Neural cell (in vitro differentiated cells): ENCODE measurements at regions not wholly inside any gene's neighbourhood (a gene's known extent, or its start where the extent isn't known, plus 50 kb on each side); places are given as distances from the start of the nearest gene placed in this dataset.
A peak's percentile ranks its signal among the peaks of the same experiment; 100 is the strongest.

Experiments used
- H2AFZ ChIP-seq: fragments of 200-600, 300-800 bp; sonication (generic), shearing (Covaris generic); 2 replicates; pipeline ENCODE4 v1.6.0; 2014; ENCODE audit warnings: low read depth, mild to moderate bottlenecking, antibody characterized with exemption, low read length, moderate library complexity
- H3F3A ChIP-seq: fragments of 200-600 bp; shearing (Covaris generic); 2 replicates; pipeline ENCODE4 v1.6.1; 2016; ENCODE audit warnings: mild to moderate bottlenecking, moderate library complexity, mixed read lengths, antibody characterized with exemption, low read length; ENCODE audit not compliant: insufficient read depth, poor library complexity, severe bottlenecking
- H3K27ac ChIP-seq: fragments of 200-600, 300-800 bp; sonication (generic), shearing (Covaris generic); 2 replicates; pipeline ENCODE4 v1.5.1; 2014; ENCODE audit warnings: mild to moderate bottlenecking, low read length, moderate library complexity
- H3K27me3 ChIP-seq: fragments of 300-800, 200-600 bp; sonication (generic), shearing (Covaris generic); 2 replicates; pipeline ENCODE4 v1.6.0; 2014; ENCODE audit warnings: mild to moderate bottlenecking, low read depth, low read length, moderate library complexity; ENCODE audit not compliant: insufficient read depth
- H3K36me3 ChIP-seq: fragments of 300-800, 200-600 bp; sonication (generic), shearing (Covaris generic); 2 replicates; pipeline ENCODE4 v1.5.1; 2014; ENCODE audit warnings: mild to moderate bottlenecking, antibody characterized with exemption, low read length, moderate library complexity; ENCODE audit not compliant: insufficient read depth
- H3K4me2 ChIP-seq: fragments of 300-800, 200-600 bp; sonication (generic), shearing (Covaris generic); 2 replicates; pipeline ENCODE4 v1.6.0; 2014; ENCODE audit warnings: mild to moderate bottlenecking, low read length
- H3K4me3 ChIP-seq: fragments of 300-800, 200-600 bp; sonication (generic), shearing (Covaris generic); 2 replicates; pipeline ENCODE4 v1.5.1; 2014; ENCODE audit warnings: mild to moderate bottlenecking, low read length, moderate library complexity
- H3K79me2 ChIP-seq: fragments of 200-600 bp; shearing (Covaris generic); replicated peaks from 2 replicates; pipeline ENCODE4 v1.6.0; 2014; ENCODE audit warnings: mild to moderate bottlenecking, low read length, moderate library complexity; ENCODE audit not compliant: insufficient read depth
- H3K9ac ChIP-seq: fragments of 300-800, 200-600 bp; sonication (generic), shearing (Covaris generic); 2 replicates; pipeline ENCODE4 v1.6.1; 2016; ENCODE audit warnings: mild to moderate bottlenecking, low read length, mixed read lengths
- H3K9me2 ChIP-seq: fragments of 200-600 bp; shearing (Covaris generic); 2 replicates; pipeline ENCODE4 v1.6.1; 2016; ENCODE audit warnings: mild to moderate bottlenecking, low read length, mixed read lengths; ENCODE audit not compliant: insufficient read depth
- H3K9me3 ChIP-seq: fragments of 200-600, 300-800 bp; sonication (generic), shearing (Covaris generic); 2 replicates; pipeline ENCODE4 v1.6.1; 2016; ENCODE audit warnings: mild to moderate bottlenecking, mixed run types, low read length, moderate library complexity, mixed read lengths
- H4K20me1 ChIP-seq: fragments of 200-600 bp; shearing (Covaris generic); 2 replicates; pipeline ENCODE4 v1.6.1; 2016; ENCODE audit warnings: mild to moderate bottlenecking, mixed run types; ENCODE audit not compliant: insufficient read depth
- EP300 ChIP-seq: fragments of 450-650 bp; conservative IDR thresholded peaks from 2 replicates; pipeline ENCODE4 v1.6.1; 2014; ENCODE audit warnings: antibody characterized with exemption, mild to moderate bottlenecking, moderate library complexity; ENCODE audit not compliant: poor library complexity, severe bottlenecking
- EZH2 ChIP-seq: fragments of 200-600, 300-800 bp; shearing (Covaris generic), sonication (generic); IDR thresholded peaks from 2 replicates; pipeline ENCODE4 v1.6.1; 2014; ENCODE audit warnings: antibody characterized with exemption, low read length, borderline replicate concordance, mild to moderate bottlenecking; ENCODE audit not compliant: insufficient read depth, poor library complexity, severe bottlenecking
- MXI1 ChIP-seq: fragments of 450-650 bp; conservative IDR thresholded peaks from 2 replicates; pipeline ENCODE4 v1.6.1; 2014; ENCODE audit warnings: antibody characterized with exemption, mild to moderate bottlenecking; ENCODE audit not compliant: poor library complexity, severe bottlenecking
- POLR2AphosphoS5 ChIP-seq: IDR thresholded peaks from 2 replicates; pipeline ENCODE4 v1.6.1; 2012
- RAD21 ChIP-seq: fragments of 450-650 bp; conservative IDR thresholded peaks from 2 replicates; pipeline ENCODE4 v1.6.1; 2014; ENCODE audit warnings: antibody characterized with exemption, mild to moderate bottlenecking, moderate library complexity
- REST ChIP-seq: IDR thresholded peaks from 2 replicates; pipeline ENCODE4 v1.6.1; 2012; ENCODE audit warnings: borderline replicate concordance
- SMC3 ChIP-seq: fragments of 450-650 bp; conservative IDR thresholded peaks from 2 replicates; pipeline ENCODE4 v1.6.1; 2014; ENCODE audit warnings: antibody characterized with exemption, mild to moderate bottlenecking, moderate library complexity; ENCODE audit not compliant: poor library complexity
- TAF1 ChIP-seq: IDR thresholded peaks from 2 replicates; pipeline ENCODE4 v1.6.1; 2012; ENCODE audit warnings: low read depth
- TF ChIP-seq, protein P1 (sequence below): fragments of 450-650 bp; IDR thresholded peaks from 2 replicates; pipeline ENCODE4 v1.5.1; 2014; ENCODE audit warnings: antibody characterized with exemption, mild to moderate bottlenecking, moderate library complexity; ENCODE audit not compliant: poor library complexity, severe bottlenecking

- Histone ChIP-seq H3K4me3 (no peak overlapping the region), H3K27me3 (no peaks in the 10 kb centered on the region), H3K27ac (no peak overlapping the region), H4K20me1 (no peaks in the 10 kb centered on the region), H3K9me3 (no peaks in the 10 kb centered on the region), H3K79me2 (no peaks in the 10 kb centered on the region), H3K9me2 (no peaks in the 10 kb centered on the region), H3K4me2 (no peak overlapping the region), H3F3A (no peaks in the 10 kb centered on the region), H2AFZ (no peak overlapping the region), H3K36me3 (no peaks in the 10 kb centered on the region), H3K9ac (no peak overlapping the region)
- TF ChIP-seq, protein P1, sequence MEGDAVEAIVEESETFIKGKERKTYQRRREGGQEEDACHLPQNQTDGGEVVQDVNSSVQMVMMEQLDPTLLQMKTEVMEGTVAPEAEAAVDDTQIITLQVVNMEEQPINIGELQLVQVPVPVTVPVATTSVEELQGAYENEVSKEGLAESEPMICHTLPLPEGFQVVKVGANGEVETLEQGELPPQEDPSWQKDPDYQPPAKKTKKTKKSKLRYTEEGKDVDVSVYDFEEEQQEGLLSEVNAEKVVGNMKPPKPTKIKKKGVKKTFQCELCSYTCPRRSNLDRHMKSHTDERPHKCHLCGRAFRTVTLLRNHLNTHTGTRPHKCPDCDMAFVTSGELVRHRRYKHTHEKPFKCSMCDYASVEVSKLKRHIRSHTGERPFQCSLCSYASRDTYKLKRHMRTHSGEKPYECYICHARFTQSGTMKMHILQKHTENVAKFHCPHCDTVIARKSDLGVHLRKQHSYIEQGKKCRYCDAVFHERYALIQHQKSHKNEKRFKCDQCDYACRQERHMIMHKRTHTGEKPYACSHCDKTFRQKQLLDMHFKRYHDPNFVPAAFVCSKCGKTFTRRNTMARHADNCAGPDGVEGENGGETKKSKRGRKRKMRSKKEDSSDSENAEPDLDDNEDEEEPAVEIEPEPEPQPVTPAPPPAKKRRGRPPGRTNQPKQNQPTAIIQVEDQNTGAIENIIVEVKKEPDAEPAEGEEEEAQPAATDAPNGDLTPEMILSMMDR = no peak
- TF ChIP-seq TAF1 (no peak), RAD21 (no peak), MXI1 (no peak), POLR2AphosphoS5 (no peak), EZH2 (no peak), SMC3 (no peak), REST (no peak), EP300 (no peak)
Observed at GRCh38 chr5:23007236-23007635, 154.1 kb upstream of the CDH12 start.

GRCh38 chr5:23001120-23001519 lies 148.0 kb upstream of the CDH12 start:
- no peaks in the 10 kb centered on the region for H3K9me3 ChIP-seq
- H3K27ac ChIP-seq = no peak overlapping the region
- no peak overlapping the region for H2AFZ ChIP-seq
- H3F3A ChIP-seq = no peaks in the 10 kb centered on the region
- H3K36me3 ChIP-seq = no peaks in the 10 kb centered on the region
- no peak overlapping the region for H3K4me3 ChIP-seq
- H3K4me2 ChIP-seq = no peak overlapping the region
- H4K20me1 ChIP-seq = no peaks in the 10 kb centered on the region
- H3K9me2 ChIP-seq = no peaks in the 10 kb centered on the region
- no peaks in the 10 kb centered on the region for H3K79me2 ChIP-seq
- H3K27me3 ChIP-seq = no peaks in the 10 kb centered on the region
- TF ChIP-seq MXI1 (no peak), POLR2AphosphoS5 (peak; percentile 92)
- H3K9ac ChIP-seq = no peak overlapping the region

DNA sequence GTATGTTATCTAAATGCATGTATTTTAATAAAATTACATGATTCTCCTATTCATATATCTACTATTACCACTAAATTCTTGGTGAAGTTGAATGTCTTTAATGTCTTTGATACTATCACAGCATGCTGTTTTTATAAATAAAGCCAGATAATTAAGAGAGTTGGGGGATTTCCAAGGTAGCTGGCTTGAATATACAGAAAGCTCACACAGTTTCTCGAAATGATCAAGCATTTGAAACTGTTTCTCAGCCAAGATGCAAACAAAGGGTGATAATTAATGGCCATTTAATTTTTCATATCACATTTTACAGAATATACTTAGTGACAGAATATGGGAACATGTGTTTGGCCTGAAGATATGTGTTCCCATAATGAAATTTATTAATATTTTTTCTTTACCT lies 145.6 kb upstream of the CDH12 start:
- Histone ChIP-seq H3F3A (no peaks in the 10 kb centered on the region), H3K9me2 (no peaks in the 10 kb centered on the region), H3K36me3 (no peaks in the 10 kb centered on the region), H4K20me1 (no peaks in the 10 kb centered on the region), H3K27me3 (no peaks in the 10 kb centered on the region), H3K4me3 (no peak overlapping the region), H3K9me3 (no peaks in the 10 kb centered on the region), H3K4me2 (no peak overlapping the region), H3K27ac (no peak overlapping the region), H3K79me2 (no peaks in the 10 kb centered on the region), H3K9ac (no peak overlapping the region), H2AFZ (no peak overlapping the region)
- TF ChIP-seq SMC3 (no peak), REST (no peak), POLR2AphosphoS5 (no peak), EZH2 (no peak), MXI1 (no peak), TAF1 (no peak), RAD21 (no peak), EP300 (no peak)
- TF ChIP-seq, protein P1 = no peak
